Activated CD4-positive, alpha-beta memory T cell treated with anti-CD3 and anti-CD28 coated beads, Interleukin-2, amount 10 ng/mL, durations not matched to agents 7 days and 5 days (primary cell): ENCODE measurements at regions not wholly inside any gene's neighbourhood (a gene's known extent, or its start where the extent isn't known, plus 50 kb on each side); places are given as distances from the start of the nearest gene placed in this dataset.

Experiments used
- CTCF ChIA-PET: fragments of 350-600 bp; sonication (Branson Sonifier 250); formaldehyde crosslinking; loops from one replicate; lab custom pipeline; 2021; ENCODE audit warnings: antibody characterized with exemption, inconsistent platforms; lab: Charles Lee
- POLR2A ChIA-PET: fragments of 350-600 bp; sonication (Branson Sonifier 250); formaldehyde crosslinking; loops from one replicate; lab custom pipeline; 2021; ENCODE audit warnings: antibody characterized with exemption; lab: Charles Lee
- DNase-seq: peaks from one replicate; pipeline ENCODE4 v3.0.0-alpha.2; 2020
- H3K27ac Mint-ChIP-seq: one replicate; pipeline ENCODE4 v1.8.0; 2021; ENCODE audit warnings: mild to moderate bottlenecking, mixed read lengths
- H3K27me3 Mint-ChIP-seq: one replicate; pipeline ENCODE4 v1.8.0; 2021; ENCODE audit warnings: mixed read lengths
- H3K36me3 Mint-ChIP-seq: one replicate; pipeline ENCODE4 v1.8.0; 2021; ENCODE audit warnings: low read depth, mixed read lengths
- H3K4me1 Mint-ChIP-seq: one replicate; pipeline ENCODE4 v1.8.0; 2021; ENCODE audit warnings: mixed read lengths
- H3K4me3 Mint-ChIP-seq: one replicate; pipeline ENCODE4 v1.8.0; 2021; ENCODE audit warnings: mild to moderate bottlenecking, mixed read lengths
- H3K9me3 Mint-ChIP-seq: one replicate; pipeline ENCODE4 v1.8.0; 2021; ENCODE audit warnings: mixed read lengths

GRCh38 chr9:14441976-14442651, 128.2 kb upstream of the NFIB start:
- H3K4me1 Mint-ChIP-seq = no peaks in the 10 kb centered on the region
- no peak for DNase-seq
- no peaks in the 10 kb centered on the region for H3K9me3 Mint-ChIP-seq
- POLR2A ChIA-PET = no interaction called here
- no peak overlapping the region for H3K27ac Mint-ChIP-seq
- no peaks in the 10 kb centered on the region for H3K27me3 Mint-ChIP-seq
- CTCF ChIA-PET = no interaction called here
- H3K4me3 Mint-ChIP-seq = no peak overlapping the region
- H3K36me3 Mint-ChIP-seq = no peaks in the 10 kb centered on the region

DNA sequence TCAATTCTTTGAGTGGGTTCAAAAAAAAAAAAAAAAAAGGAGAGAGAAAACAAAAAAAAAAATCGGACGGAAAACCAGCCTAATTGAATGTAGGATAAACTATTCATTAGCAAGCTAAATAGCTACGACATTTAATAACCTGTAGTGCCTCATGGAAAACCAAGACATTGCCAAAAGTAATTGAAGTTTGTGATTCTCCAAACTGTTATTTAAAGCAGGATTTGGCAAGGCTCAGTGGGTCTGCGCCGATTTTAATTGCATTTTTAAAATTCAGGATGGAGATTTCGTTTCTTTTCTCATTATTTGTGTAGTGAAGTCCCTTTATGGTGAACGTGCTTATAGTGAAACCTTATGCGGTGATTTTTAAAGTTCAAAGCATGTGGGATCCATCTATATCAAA, 127.2 kb upstream of the NFIB start:
- no peak for DNase-seq
- Mint-ChIP-seq H3K9me3 (no peaks in the 10 kb centered on the region), H3K36me3 (no peaks in the 10 kb centered on the region), H3K4me3 (no peak overlapping the region), H3K27me3 (no peaks in the 10 kb centered on the region), H3K4me1 (no peaks in the 10 kb centered on the region), H3K27ac (no peak overlapping the region)
- ChIA-PET CTCF (no interaction called here), POLR2A (no interaction called here)

DNA sequence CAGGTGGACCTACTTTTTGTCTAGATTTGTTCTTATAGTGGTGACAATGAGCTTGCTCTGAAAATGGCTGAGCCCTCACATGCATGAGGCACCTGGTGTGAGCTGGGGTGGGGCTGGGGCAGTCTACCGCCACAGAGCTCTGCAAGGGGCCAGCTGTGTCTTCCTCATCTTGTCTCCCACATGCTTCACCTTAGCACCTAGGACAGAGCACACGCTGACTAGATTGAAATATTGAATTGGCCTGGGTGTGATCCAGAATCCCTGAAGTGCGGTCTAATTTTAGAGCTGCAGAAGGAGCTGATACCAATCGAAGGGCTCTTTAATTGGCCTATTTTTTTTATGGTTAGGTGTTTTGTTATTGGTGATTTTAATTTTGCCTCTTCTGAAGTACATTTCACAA, 126.1 kb upstream of the NFIB start:
- POLR2A ChIA-PET = no interaction called here
- H3K27ac Mint-ChIP-seq = no peak overlapping the region
- DNase-seq = no peak
- no peak overlapping the region for H3K4me3 Mint-ChIP-seq
- no peaks in the 10 kb centered on the region for H3K27me3 Mint-ChIP-seq
- H3K4me1 Mint-ChIP-seq = no peaks in the 10 kb centered on the region
- CTCF ChIA-PET = no interaction called here
- H3K36me3 Mint-ChIP-seq = no peaks in the 10 kb centered on the region
- H3K9me3 Mint-ChIP-seq = no peaks in the 10 kb centered on the region

GRCh38 chr9:14439555-14439954, 125.6 kb upstream of the NFIB start:
- CTCF ChIA-PET = interaction anchor here (1.9 kb wide), 1 partner anchor 13 kb away, joined by 6 read pairs; no protein-coding TSS in a partner anchor
- Mint-ChIP-seq H3K36me3 (no peaks in the 10 kb centered on the region), H3K27ac (no peak overlapping the region), H3K9me3 (no peaks in the 10 kb centered on the region), H3K4me3 (no peak overlapping the region), H3K4me1 (no peaks in the 10 kb centered on the region), H3K27me3 (no peaks in the 10 kb centered on the region)
- no peak for DNase-seq
- POLR2A ChIA-PET = no interaction called here

GRCh38 chr9:14438232-14439021, 124.5 kb upstream of the NFIB start:
- POLR2A ChIA-PET = no interaction called here
- CTCF ChIA-PET = interaction anchor here (1.9 kb wide), 1 partner anchor 11 kb away, joined by 6 read pairs; no protein-coding TSS in a partner anchor
- H3K4me1 Mint-ChIP-seq = no peaks in the 10 kb centered on the region
- no peak overlapping the region for H3K27ac Mint-ChIP-seq
- H3K27me3 Mint-ChIP-seq = no peaks in the 10 kb centered on the region
- no peaks in the 10 kb centered on the region for H3K36me3 Mint-ChIP-seq
- no peak for DNase-seq
- H3K9me3 Mint-ChIP-seq = no peaks in the 10 kb centered on the region
- no peak overlapping the region for H3K4me3 Mint-ChIP-seq

DNA sequence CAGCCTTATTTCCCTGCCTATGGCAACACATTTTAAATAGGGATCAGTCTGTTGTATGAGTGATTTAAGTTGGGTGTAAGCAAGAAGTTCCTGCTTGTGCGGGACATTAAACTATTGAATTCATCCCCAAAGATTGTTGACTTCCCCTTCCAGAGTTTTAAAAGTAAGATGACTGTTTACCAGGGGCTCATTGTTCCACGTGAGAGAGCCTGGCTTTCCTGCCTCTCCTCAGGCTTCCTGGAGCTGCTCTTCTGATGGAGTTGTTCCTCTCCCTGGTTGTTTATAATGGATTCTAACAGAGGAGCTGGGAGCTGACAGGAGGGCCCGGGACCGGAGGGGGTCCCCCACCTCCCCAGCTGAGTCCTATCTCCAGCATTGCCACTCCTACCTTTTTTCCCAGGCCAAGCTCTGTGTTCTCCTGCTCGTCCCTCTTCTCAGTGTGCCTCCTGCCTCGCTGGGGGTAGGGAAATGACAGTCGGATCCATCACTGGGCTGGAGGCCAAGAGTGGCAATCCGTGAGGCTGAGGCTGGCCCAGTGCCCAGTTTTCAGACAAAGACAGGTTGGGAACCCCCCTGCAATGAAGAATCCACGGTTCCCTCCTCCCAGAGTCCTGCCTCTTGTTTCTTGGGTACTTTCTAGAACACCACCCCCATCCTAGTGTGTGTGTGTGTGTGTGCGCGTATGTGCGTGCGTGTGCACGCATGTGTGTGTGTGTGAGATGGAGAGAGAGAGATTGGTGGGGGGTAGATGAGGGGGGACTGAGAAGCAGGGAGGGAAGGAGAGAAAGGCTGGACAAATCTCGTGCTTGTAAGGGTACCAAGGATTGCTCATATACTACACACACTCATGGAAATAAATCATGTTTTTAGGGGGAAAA, 123.7 kb upstream of the NFIB start:
- Mint-ChIP-seq H3K27me3 (peaks cover under 1% of the 10 kb centered on the region), H3K36me3 (no peaks in the 10 kb centered on the region), H3K27ac (no peak overlapping the region), H3K4me1 (no peaks in the 10 kb centered on the region), H3K9me3 (no peaks in the 10 kb centered on the region), H3K4me3 (no peak overlapping the region)
- ChIA-PET CTCF (interaction anchor here (1.9 kb wide), 1 partner anchor 11 kb away, joined by 6 read pairs; no protein-coding TSS in a partner anchor), POLR2A (no interaction called here)
- no peak for DNase-seq

DNA sequence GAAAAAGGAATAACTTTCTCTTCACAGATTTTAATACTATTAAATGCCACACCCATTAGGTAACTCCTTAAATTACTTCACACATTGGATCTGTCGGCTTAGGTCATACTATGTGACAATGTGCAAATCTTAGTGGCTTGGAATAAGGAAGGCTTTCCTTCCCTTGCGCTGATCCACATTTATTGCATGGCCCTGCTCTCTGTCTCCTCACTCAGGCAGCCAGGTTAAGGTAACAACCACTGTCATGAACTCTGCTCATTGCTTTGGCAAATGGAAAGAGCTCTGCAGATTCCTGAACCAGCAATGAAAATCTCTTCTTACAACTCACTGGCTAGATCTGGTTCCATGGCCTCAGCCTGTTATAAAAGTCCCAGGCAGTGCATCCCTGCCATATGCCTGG, 121.9 kb upstream of the NFIB start:
- ChIA-PET POLR2A (no interaction called here), CTCF (no interaction called here)
- no peak overlapping the region for H3K27ac Mint-ChIP-seq
- no peaks in the 10 kb centered on the region for H3K36me3 Mint-ChIP-seq
- H3K27me3 Mint-ChIP-seq = peaks cover 2% of the 10 kb centered on the region
- H3K4me3 Mint-ChIP-seq = no peak overlapping the region
- no peak for DNase-seq
- H3K9me3 Mint-ChIP-seq = no peaks in the 10 kb centered on the region
- H3K4me1 Mint-ChIP-seq = no peaks in the 10 kb centered on the region

DNA sequence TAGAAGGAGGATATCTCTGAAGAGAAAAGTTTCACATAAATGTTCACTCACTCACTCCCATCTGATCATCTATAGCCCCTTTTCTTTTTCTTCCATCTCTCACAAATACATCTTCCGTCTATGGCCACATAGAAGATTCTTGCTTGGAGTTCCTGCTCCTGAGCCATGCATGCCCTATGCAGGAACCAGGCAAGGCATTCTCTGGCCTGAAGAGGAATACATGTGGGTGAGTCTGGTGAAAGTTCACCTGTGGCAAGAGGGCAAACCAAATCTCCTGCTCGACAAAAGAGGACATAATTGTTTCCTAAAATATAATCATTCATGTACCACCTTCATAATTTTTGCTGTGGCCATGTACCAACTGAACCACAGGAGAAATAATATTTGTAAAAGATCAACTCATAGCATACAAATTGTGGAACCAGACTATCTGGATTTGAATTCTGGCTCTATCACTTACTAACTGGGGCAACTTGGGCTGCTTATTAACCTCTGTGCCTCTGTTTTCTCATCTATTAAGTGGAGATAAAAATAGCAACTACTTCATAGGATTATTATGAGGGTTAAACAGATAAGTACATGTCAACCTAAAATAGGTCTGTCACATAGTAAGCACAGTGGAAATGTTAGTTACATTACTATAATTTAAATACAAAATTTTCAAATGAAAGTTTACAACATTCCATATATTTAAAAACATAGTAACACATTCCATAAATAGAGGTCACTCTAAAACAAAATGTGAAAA, 121.2 kb upstream of the NFIB start:
- H3K4me3 Mint-ChIP-seq = no peak overlapping the region
- peaks cover 2% of the 10 kb centered on the region for H3K27me3 Mint-ChIP-seq
- no peaks in the 10 kb centered on the region for H3K9me3 Mint-ChIP-seq
- POLR2A ChIA-PET = no interaction called here
- no peaks in the 10 kb centered on the region for H3K4me1 Mint-ChIP-seq
- CTCF ChIA-PET = no interaction called here
- no peaks in the 10 kb centered on the region for H3K36me3 Mint-ChIP-seq
- no peak for DNase-seq
- H3K27ac Mint-ChIP-seq = no peak overlapping the region

DNA sequence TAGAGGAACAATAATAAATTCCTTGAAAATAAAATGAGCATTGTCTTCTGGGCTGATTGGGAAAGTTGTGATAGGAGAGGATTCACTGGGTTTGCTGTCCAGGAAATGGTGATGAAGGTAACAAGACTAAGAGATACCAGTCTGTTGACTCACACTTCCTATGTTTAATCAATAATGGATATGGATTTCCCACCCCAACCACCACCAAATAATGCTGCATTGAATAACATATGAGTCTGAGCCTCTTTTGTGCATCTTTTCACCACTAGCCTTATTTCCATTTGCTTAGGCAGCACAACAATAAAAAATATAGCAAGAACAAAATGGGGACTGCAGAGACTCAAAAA, 120.2 kb upstream of the NFIB start:
- Mint-ChIP-seq H3K4me3 (no peak overlapping the region), H3K36me3 (no peaks in the 10 kb centered on the region), H3K27ac (no peak overlapping the region), H3K9me3 (no peaks in the 10 kb centered on the region), H3K4me1 (no peaks in the 10 kb centered on the region), H3K27me3 (peaks cover 2% of the 10 kb centered on the region)
- CTCF ChIA-PET = interaction anchor here (0.9 kb wide), 1 partner anchor 80 kb away, joined by 3 read pairs; no protein-coding TSS in a partner anchor
- POLR2A ChIA-PET = no interaction called here
- no peak for DNase-seq

GRCh38 chr9:14433351-14434157, 119.6 kb upstream of the NFIB start:
- H3K27ac Mint-ChIP-seq = no peak overlapping the region

GRCh38 chr9:14432666-14433350, 118.9 kb upstream of the NFIB start:
- no peak for DNase-seq
- H3K27me3 Mint-ChIP-seq = peaks cover 2% of the 10 kb centered on the region
- no peak overlapping the region for H3K27ac Mint-ChIP-seq
- H3K36me3 Mint-ChIP-seq = no peaks in the 10 kb centered on the region
- no peak overlapping the region for H3K4me3 Mint-ChIP-seq
- ChIA-PET CTCF (no interaction called here), POLR2A (no interaction called here)
- H3K9me3 Mint-ChIP-seq = no peaks in the 10 kb centered on the region
- H3K4me1 Mint-ChIP-seq = no peaks in the 10 kb centered on the region

More at GRCh38 chr9:14433351-14434157, 119.6 kb upstream of the NFIB start:
- H3K9me3 Mint-ChIP-seq = no peaks in the 10 kb centered on the region
- no peaks in the 10 kb centered on the region for H3K4me1 Mint-ChIP-seq
- POLR2A ChIA-PET = no interaction called here
- CTCF ChIA-PET = interaction anchor here (0.9 kb wide), 1 partner anchor 79 kb away, joined by 3 read pairs; no protein-coding TSS in a partner anchor
- no peak overlapping the region for H3K4me3 Mint-ChIP-seq
- no peaks in the 10 kb centered on the region for H3K36me3 Mint-ChIP-seq
- DNase-seq = no peak
- H3K27me3 Mint-ChIP-seq = peaks cover 2% of the 10 kb centered on the region
